ENCODE measurements at regions not wholly inside any gene's neighbourhood (a gene's known extent, or its start where the extent isn't known, plus 50 kb on each side); places are given as distances from the start of the nearest gene placed in this dataset.

DNA sequence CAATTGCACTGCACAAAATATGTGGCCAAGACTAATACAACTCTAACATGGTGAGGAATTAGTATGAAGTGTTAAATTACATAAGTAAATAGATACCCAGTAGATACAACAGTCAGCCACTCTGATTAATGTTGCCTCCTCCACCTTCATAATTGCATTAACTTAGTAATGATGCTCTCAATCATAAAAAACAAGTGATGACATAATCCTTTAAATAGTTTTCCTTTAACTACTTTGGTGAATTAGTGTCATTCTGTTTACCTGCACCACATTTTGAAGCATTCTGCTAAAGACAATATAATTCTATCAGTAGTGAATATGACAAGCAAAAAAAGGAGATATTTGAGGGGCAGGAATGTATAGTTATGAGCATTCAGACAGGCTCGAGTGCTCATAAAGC lies 265.9 kb upstream of the SLC24A2 start:
- DNase-seq (ENCODE audit: low read depth in 4 of 4, low spot score in 2 of 4), result no peak

- no peak for DNase-seq (ENCODE audit: low read depth in 4 of 4, low spot score in 2 of 4)
Observed at GRCh38 chr9:20048985-20049384, 260.1 kb upstream of the SLC24A2 start.

DNA sequence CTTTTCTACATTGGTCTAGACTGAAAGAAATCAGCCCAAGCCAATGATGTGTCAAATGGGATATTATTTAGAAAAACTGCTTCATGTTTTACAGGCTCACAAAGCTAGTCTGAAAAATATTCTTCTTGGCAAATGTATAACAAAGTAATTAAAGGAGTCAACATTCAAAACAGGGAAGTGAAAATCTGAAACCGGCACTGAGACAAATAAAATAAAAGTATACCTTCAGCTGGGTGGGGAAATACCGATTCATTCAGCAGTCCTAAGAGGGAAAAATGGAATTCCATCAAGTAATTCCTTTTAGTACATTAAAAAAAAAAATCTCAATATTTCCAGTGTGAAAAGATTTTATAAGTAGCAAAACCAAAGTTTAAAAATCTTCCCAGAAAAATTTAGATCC lies 259.6 kb upstream of the SLC24A2 start:
- DNase-seq (ENCODE audit: low read depth in 4 of 4, low spot score in 2 of 4), result no peak

DNA sequence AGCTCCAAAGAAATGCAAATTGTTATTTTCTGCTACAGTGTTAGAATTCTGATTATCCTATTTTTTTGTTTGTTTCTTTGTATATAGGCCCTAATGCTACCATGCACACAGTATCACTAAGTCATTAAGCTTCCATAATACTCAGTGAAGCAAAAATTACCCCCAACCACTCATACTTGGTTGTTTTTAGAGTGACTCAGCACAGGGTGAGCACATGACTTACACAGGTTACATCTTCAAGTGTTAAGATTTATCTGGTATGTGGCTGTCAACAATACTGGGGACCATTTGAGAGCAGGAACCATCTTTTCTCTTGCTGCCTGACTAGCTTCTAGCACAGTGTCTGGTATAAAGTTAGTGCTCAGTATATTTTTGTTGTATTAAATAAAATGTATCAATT lies 255.8 kb upstream of the SLC24A2 start:
- DNase-seq (ENCODE audit: low read depth in 4 of 4, low spot score in 2 of 4), result no peak

DNA sequence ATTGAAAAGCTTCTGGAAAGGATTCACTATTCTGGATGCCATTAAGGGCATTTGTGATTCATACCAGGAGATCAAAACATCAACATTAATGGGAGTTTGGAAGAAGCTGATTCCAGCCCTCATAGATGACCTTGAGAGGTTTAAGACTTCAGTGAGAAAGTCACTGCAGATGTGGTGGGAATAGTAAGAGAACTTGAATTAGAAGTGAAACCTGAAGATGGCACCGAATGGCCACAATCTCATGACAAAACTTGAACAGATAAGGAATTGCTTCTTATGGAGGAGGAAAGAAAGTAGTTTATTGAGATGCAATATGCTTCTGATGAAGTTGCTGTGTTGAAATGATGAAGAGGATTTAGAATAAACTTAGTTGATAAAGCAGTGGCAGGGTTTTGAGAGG lies 254.6 kb upstream of the SLC24A2 start:
- DNase-seq (ENCODE audit: low read depth in 4 of 4, low spot score in 2 of 4), result no peak

GRCh38 chr9:20043035-20043434 lies 254.2 kb upstream of the SLC24A2 start:
- DNase-seq (ENCODE audit: low read depth in 4 of 4, low spot score in 2 of 4), result no peak

GRCh38 chr9:20042128-20042711 lies 253.4 kb upstream of the SLC24A2 start:
- DNase-seq (ENCODE audit: low read depth in 4 of 4, low spot score in 2 of 4), result no peak

DNA sequence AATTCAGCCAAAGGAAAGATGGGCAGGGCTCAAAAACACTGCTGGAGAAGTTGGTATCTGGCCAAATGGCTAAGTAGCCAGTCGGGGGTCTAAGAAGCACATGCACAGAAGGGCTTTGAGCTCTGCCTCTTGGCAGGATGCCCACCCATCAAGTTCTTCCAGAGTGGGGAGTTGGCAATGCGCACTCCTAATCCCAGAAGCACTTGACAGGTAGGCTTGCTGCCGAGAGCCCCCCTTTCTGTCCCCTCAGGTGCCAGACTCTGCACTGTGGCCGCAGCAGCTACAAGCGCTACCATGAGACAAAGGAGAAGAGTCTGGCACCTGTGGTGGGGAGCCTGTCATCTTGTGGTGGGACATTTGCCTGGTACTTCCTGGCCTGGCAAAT lies 252.9 kb upstream of the SLC24A2 start:
- no peak for DNase-seq (ENCODE audit: low read depth in 4 of 4, low spot score in 2 of 4)

DNA sequence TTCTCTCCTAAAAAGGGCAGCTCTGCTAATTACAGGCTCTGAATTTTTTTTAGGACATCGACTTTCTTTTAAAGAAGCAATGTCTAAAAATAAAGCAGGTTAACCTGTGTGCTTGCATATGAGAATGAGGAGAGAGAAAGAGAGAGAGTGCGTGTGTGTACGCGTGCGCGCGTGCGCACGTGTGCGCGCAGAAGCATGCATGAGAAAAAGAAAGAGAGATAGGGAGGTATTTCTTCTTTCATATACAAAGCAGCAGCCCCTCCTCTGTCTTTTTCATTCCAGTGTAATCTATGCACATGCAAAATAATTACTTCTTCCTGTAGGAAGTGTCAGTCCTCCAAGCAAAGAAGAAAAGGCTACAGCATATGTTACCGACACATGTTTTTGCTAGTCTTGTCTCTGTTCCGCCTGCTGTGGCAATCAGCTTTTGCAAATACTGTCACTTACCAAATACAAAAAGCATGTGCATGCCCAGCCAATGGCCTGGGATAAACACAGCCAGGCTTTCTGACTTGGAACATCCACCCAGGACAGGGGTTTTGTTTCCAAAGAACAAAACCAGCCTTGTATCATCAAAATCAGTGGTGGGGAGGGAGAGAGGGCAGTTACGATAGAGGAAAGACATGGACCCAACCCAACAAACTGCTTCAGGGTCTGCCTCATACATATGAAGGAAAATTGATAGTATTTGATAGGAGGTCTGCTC lies 252.3 kb upstream of the SLC24A2 start:
- DNase-seq (ENCODE audit: low read depth in 4 of 4, low spot score in 2 of 4), result no peak

DNA sequence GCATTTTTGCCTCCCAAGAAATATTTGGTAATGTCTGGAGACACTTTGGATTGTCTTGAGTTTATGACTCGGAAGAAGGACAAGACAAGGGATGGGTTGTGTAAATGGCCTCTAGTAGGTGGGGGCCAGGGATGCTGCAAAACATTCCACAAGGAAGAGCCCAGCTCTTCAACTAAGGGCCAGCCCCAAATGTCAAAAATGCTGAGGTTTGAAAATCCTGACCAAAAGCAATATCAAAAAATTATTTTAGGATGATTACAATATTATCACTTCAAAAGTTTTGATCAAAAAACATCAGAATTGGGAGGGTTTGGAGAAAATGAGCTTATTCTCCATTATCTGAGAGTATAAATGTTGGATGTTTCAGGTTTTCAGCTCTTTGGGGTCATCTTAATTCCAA lies 248.9 kb upstream of the SLC24A2 start:
- no peak for DNase-seq (ENCODE audit: low read depth in 4 of 4, low spot score in 2 of 4)

DNA sequence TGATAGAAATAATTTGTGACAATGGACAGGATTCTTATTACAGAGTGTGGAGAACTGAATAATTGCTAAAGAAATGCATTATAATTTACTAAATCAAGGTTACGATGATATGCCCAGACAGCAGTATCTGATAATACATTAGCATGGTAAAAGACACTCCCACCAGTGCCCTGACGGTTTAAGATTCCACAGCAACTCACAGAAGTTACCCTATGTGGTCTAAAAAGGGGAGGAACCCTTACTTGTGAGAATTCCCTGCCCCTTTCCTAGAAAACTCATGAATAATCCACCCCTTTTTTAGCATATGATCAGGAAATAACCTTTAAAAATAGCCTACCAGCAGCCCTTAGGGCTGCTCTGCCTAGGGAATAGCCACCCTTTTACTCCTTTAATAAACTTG lies 244.7 kb upstream of the SLC24A2 start:
- DNase-seq (ENCODE audit: low read depth in 4 of 4, low spot score in 2 of 4), result no peak

DNA sequence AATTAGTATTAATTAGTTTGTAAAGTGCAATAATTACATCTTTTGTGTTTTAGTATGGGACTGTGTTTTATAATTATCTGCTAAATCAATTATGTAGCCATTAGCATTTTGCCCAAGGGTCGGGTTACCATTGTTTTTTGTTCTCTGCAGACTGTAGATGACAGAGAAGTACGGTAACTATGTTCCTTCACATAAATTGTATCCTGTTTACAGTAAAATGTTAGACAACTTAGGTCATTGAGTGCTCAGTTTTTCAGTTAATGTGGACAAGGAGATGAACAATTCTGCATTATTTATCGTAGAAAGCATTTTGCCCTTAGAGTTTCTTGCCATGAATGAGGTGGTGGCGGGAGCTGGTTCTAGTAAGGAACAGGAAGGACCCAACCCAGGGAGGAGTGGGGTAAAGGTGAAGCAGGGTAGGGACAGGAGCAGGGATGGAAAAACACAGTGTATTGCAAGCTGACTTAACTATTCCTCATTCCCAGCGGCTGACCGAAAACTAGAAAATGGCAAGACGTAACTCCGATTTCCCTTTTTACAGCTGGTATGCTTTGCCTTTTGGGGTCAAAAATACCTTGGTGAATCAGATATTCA lies 243.7 kb upstream of the SLC24A2 start:
- DNase-seq (ENCODE audit: low read depth in 4 of 4, low spot score in 2 of 4), result no peak

DNA sequence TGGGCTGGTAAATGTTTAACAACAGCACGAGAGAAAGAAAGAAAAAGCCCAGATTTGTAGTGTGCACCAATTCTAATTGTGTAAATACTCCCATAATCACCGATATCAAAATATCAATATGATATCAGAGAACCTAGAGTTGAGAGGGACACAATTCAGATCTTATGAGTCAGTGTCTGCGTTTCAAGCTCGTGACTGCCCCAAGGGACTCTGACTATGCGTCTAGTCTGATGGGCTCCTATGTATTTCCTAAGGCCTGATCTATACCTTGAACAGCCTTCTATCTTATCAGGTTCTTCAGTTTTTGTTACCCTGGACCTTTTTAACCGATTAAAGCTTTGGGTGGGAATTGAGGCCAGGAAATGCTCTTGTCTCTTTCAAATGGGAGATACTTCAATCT lies 243.0 kb upstream of the SLC24A2 start:
- DNase-seq (ENCODE audit: low read depth in 4 of 4, low spot score in 2 of 4), result no peak

GRCh38 chr9:20030671-20031070 lies 241.8 kb upstream of the SLC24A2 start:
- DNase-seq (ENCODE audit: low read depth in 4 of 4, low spot score in 2 of 4), result no peak

- DNase-seq (ENCODE audit: low read depth in 4 of 4, low spot score in 2 of 4), result no peak
Observed at GRCh38 chr9:20030221-20030620, 241.4 kb upstream of the SLC24A2 start.

DNA sequence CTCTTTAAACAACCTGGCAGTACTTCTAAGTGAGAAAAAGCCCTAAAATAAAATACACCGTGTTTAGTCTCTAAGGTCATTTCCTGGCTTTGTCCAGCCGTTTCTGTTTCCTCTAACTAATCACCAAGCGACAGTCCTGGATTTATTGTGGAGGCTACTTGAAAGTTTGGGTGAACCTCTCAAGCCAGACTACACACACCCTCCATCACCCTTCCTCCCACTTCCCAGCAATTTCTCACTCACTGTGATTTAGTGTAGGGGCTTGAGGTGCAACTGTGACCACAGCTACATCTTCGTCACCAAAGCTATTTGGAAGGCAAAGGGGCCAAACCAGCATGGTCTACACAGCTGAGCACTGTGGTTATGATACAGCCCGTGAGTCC lies 240.0 kb upstream of the SLC24A2 start:
- DNase-seq (ENCODE audit: low read depth in 4 of 4, low spot score in 2 of 4), result peak in 3 of 4 donors; percentile 18 to 56 (median 50)

DNA sequence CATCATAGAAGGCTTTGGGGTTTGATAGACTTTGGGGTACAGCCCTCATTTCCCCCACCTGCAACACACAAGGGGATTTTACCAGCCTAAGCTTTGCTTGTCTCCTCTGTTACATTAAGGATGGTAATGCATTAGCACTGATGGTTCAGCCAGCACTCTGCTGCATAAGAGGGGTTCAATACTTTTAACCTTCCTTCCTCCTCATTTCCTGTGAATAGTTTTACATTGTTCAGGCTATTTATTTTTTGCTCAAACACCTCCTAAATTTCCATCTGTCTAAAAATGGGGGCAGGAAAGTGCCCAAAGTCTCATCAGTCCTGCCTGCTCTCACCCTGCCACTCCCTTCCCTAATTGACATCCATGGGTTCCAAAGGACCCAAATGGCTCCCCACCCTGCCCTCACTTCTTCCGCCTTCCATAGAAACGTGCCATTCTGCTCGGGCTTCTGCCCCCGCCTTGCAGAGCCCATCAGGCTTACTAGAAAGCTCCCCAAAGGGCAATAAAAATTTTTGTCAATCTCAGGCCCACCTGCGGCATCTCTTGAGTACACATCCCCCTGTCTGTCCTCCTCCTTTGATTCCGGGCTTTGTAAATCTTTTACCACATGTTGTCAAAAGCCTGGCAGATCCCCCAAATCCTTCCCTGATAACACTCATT lies 239.5 kb upstream of the SLC24A2 start:
- DNase-seq (ENCODE audit: low read depth in 4 of 4, low spot score in 2 of 4), result no peak

- DNase-seq (ENCODE audit: low read depth in 4 of 4, low spot score in 2 of 4), result no peak
Observed at GRCh38 chr9:20023961-20024571, 235.2 kb upstream of the SLC24A2 start.

DNA sequence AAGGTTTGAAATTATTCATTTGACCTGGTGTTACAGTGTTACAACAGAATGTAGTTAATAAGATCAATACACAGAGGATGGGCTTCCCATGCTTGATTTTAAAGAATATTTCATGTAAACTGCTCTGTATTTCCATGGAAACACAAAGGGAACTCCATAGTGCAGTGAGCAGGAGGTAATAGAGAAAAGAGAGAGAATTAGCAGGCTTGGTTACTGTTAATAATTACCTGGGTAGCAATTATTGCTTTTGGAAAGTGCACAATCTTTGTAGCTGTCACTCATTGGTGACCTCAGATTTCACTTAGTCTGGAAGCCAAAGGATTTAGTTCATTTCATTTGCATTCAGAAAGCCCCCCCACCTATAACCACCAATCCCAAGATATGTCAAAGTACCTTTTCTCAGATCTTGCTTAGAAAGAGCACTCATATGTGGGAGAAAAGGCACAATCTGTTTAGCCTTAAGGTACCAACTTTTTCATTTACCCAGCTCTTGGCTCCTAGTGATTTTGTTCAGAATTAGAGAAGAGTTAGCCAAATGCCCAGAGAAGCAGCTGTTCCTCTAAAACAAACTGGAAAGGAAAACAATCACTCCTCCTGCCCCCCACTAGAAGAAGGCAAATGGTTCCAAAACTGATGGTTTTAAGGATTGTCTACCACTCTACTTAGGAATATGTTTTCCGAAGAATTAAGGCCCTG lies 234.5 kb upstream of the SLC24A2 start:
- no peak for DNase-seq (ENCODE audit: low read depth in 4 of 4, low spot score in 2 of 4)

DNA sequence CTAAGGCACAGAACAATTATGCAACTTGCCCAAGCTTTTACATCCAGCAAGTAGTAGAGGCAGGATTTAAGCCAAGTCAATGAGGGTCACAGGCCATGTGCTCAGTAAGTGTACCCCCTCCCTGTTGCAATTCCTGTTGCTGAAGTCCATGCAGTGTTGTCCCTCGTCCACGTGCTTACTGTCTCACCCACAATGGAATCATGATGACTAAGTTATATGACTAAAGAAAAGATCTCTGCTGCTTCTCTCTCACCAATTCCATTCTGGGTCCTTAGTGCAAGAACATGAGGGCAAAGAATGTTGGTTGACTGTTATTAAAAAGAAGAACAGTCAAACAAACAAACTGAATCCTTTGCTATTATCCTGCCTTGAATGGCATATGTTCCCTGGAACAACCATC lies 233.6 kb upstream of the SLC24A2 start:
- no peak for DNase-seq (ENCODE audit: low read depth in 4 of 4, low spot score in 2 of 4)

DNA sequence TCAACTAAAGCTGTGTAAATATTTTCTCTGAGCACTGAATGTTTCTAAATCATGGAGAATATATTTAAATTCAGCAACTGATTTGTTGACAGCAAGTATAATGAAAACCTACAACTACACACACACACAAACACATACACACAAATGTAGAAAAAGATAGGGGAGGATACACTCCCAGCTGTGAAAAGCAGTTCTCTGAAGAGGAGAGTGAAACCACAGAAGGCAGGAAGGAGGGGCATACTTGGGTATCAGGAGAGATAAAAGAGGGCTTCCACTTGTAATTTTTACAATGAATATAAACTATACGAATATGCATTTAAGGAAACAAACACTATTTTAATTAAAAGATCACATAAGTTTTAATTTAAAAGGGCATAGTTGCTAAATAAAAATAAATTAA lies 227.8 kb upstream of the SLC24A2 start:
- DNase-seq (ENCODE audit: low read depth in 4 of 4, low spot score in 2 of 4), result no peak
